ENCODE measurements at regions not wholly inside any gene's neighbourhood (a gene's known extent, or its start where the extent isn't known, plus 50 kb on each side); places are given as distances from the start of the nearest gene placed in this dataset.

DNA sequence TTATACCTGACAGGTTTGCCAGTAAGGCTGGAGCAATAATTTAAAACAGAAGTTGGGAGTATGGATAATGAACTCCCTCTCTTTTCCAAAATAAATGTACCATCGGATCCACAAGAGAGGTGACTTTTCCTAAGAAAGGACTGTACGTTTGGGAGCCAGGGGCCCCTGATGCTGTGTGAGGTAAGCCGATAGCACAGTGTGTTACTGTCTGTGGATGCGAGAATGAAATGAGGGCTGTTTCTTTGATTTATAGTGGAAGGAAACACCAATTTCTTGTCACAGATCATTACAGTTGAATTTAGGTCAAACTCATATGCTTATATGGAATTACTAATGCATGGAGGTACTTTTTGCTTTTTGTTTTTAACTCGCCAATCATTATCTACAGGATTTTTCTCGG is 147.7 kb downstream of the ZNF664 start:
- H3K4me2 ChIP-seq (ENCODE audit: low read length) = no peak overlapping the region
- H3K36me3 ChIP-seq (ENCODE audit: insufficient read depth, low read length) = no peaks in the 10 kb centered on the region
- no peaks in the 10 kb centered on the region; the same call in 1 of the 2 replicates for H3K27me3 ChIP-seq (ENCODE audit: insufficient read depth, low read length)
- no peaks in the 10 kb centered on the region for H3K4me1 ChIP-seq (ENCODE audit: insufficient read depth, low read length, severe bottlenecking)
- H3K9me3 ChIP-seq (ENCODE audit: low read length) = no peaks in the 10 kb centered on the region
- no peak overlapping the region for H3K4me3 ChIP-seq (ENCODE audit: low read depth, low read length, poor library complexity, severe bottlenecking)
- no peak overlapping the region for H2AFZ ChIP-seq (ENCODE audit: low read length)
- no peak overlapping the region for H3K27ac ChIP-seq (ENCODE audit: low read depth, low read length, poor library complexity, severe bottlenecking)
- H4K20me1 ChIP-seq (ENCODE audit: insufficient read depth, low read length) = no peaks in the 10 kb centered on the region
- H3F3A ChIP-seq (ENCODE audit: insufficient read depth, low read length) = no peaks in the 10 kb centered on the region
- H3K79me2 ChIP-seq (ENCODE audit: insufficient read depth, low read length) = no peaks in the 10 kb centered on the region
- TF ChIP-seq, protein P1, sequence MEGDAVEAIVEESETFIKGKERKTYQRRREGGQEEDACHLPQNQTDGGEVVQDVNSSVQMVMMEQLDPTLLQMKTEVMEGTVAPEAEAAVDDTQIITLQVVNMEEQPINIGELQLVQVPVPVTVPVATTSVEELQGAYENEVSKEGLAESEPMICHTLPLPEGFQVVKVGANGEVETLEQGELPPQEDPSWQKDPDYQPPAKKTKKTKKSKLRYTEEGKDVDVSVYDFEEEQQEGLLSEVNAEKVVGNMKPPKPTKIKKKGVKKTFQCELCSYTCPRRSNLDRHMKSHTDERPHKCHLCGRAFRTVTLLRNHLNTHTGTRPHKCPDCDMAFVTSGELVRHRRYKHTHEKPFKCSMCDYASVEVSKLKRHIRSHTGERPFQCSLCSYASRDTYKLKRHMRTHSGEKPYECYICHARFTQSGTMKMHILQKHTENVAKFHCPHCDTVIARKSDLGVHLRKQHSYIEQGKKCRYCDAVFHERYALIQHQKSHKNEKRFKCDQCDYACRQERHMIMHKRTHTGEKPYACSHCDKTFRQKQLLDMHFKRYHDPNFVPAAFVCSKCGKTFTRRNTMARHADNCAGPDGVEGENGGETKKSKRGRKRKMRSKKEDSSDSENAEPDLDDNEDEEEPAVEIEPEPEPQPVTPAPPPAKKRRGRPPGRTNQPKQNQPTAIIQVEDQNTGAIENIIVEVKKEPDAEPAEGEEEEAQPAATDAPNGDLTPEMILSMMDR (IDR thresholded peaks at IDR 0.05; ENCODE audit: low read length) = no peak
- no peak for TF ChIP-seq EZH2 (IDR thresholded peaks at IDR 0.05; ENCODE audit: borderline replicate concordance, low read length)
- H3K9me2 ChIP-seq (ENCODE audit: low read depth, low read length) = no peaks in the 10 kb centered on the region
- no peak overlapping the region for H3K9ac ChIP-seq (ENCODE audit: low read length)

DNA sequence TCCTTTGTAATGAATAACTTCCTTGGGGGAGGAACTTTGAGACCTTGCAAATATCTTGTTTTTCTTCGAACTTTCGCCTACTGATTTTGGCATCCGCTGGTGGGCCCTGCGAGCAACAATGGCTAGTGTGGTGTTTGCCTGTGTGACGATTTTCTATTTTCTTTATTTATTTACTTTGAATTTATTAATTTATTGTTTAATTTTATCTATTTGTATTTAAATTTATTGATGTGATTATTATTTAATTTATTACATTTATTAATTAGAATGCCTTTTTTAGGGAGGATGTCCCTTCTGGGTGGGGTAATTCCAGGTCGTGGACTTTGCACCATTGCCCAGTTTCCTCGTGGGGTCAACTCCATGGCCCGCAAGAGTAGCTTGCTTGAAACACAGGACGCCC is 149.7 kb downstream of the ZNF664 start:
- TF ChIP-seq, protein P1 (IDR thresholded peaks at IDR 0.05; ENCODE audit: low read length) = no peak
- no peak for TF ChIP-seq EZH2 (IDR thresholded peaks at IDR 0.05; ENCODE audit: borderline replicate concordance, low read length)
- H4K20me1 ChIP-seq (ENCODE audit: insufficient read depth, low read length) = no peaks in the 10 kb centered on the region
- no peak overlapping the region for H2AFZ ChIP-seq (ENCODE audit: low read length)
- H3K4me3 ChIP-seq (ENCODE audit: low read depth, low read length, poor library complexity, severe bottlenecking) = no peak overlapping the region
- no peak overlapping the region for H3K9ac ChIP-seq (ENCODE audit: low read length)
- no peaks in the 10 kb centered on the region for H3K36me3 ChIP-seq (ENCODE audit: insufficient read depth, low read length)
- H3F3A ChIP-seq (ENCODE audit: insufficient read depth, low read length) = no peaks in the 10 kb centered on the region
- no peaks in the 10 kb centered on the region for H3K79me2 ChIP-seq (ENCODE audit: insufficient read depth, low read length)
- no peaks in the 10 kb centered on the region; the same call in 1 of the 2 replicates for H3K27me3 ChIP-seq (ENCODE audit: insufficient read depth, low read length)
- no peaks in the 10 kb centered on the region for H3K4me1 ChIP-seq (ENCODE audit: insufficient read depth, low read length, severe bottlenecking)
- no peaks in the 10 kb centered on the region for H3K9me2 ChIP-seq (ENCODE audit: low read depth, low read length)
- no peak overlapping the region for H3K27ac ChIP-seq (ENCODE audit: low read depth, low read length, poor library complexity, severe bottlenecking)
- H3K4me2 ChIP-seq (ENCODE audit: low read length) = no peak overlapping the region
- H3K9me3 ChIP-seq (ENCODE audit: low read length) = no peaks in the 10 kb centered on the region

DNA sequence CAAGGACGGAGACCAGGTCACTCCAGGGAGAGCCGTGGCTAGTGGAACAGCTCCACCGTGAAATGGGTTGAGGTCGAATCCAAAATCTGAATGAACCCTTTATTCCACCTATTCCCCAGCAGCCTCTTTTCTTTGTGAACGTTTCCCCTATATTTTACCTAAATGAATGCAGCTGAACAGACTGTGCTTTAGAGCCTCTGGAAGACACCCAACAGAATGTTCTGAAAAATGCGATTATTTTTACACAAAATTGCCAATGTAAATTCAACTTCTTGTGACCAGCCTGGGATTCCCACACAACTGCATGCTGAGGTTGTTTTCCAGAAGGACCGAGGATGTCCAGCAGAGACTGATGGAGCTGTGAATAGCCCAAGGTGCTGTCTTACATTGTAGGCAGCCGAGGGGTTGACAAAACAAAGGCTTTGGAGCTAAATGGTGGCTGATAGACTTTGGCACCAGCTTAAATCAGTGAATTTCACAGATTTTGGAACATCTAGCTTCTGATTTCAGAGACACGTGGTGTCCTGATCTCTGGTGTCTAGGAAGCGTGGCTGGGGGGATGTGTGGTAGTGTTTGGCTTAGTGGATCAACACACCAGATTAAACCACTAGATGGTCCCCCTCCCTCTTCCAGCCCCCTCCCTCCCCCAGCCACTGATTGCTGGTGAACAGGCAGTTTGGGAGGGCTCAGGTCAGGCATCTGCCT is 150.4 kb downstream of the ZNF664 start:
- Histone ChIP-seq H3K9me3 (ENCODE audit: low read length) (no peaks in the 10 kb centered on the region), H3K27me3 (ENCODE audit: insufficient read depth, low read length) (no peaks in the 10 kb centered on the region), H2AFZ (ENCODE audit: low read length) (no peak overlapping the region), H3K4me2 (ENCODE audit: low read length) (no peak overlapping the region), H3K36me3 (ENCODE audit: insufficient read depth, low read length) (no peaks in the 10 kb centered on the region), H4K20me1 (ENCODE audit: insufficient read depth, low read length) (no peaks in the 10 kb centered on the region), H3K9me2 (ENCODE audit: low read depth, low read length) (no peaks in the 10 kb centered on the region), H3K79me2 (ENCODE audit: insufficient read depth, low read length) (no peaks in the 10 kb centered on the region), H3K4me3 (ENCODE audit: low read depth, low read length, poor library complexity, severe bottlenecking) (no peak overlapping the region), H3F3A (ENCODE audit: insufficient read depth, low read length) (no peaks in the 10 kb centered on the region), H3K27ac (ENCODE audit: low read depth, low read length, poor library complexity, severe bottlenecking) (no peak overlapping the region), H3K4me1 (ENCODE audit: insufficient read depth, low read length, severe bottlenecking) (no peaks in the 10 kb centered on the region), H3K9ac (ENCODE audit: low read length) (no peak overlapping the region)
- TF ChIP-seq EZH2 (IDR thresholded peaks at IDR 0.05; ENCODE audit: borderline replicate concordance, low read length) = no peak
- TF ChIP-seq, protein P1 (IDR thresholded peaks at IDR 0.05; ENCODE audit: low read length) = no peak
